LHCN-M2 (cell line): ENCODE measurements at regions not wholly inside any gene's neighbourhood (a gene's known extent, or its start where the extent isn't known, plus 50 kb on each side); places are given as distances from the start of the nearest gene placed in this dataset.
"Not testable (repeated sequence)": the region's sequence is repeated elsewhere in the genome, so short reads cannot be mapped to it uniquely, and the experiment has no call there.

Experiments used
- DNase-seq: peaks from one replicate; pipeline ENCODE4 v3.0.0-alpha.2; 2012; ENCODE audit warnings: low read depth

GRCh38 chr5:116971131-116971530 lies 396.5 kb upstream of the SEMA6A start:
- no peak for DNase-seq

GRCh38 chr5:116970318-116970717 lies 395.7 kb upstream of the SEMA6A start:
- DNase-seq: peak; percentile 4

- no peak for DNase-seq
Measured at GRCh38 chr5:116964438-116964837, 389.8 kb upstream of the SEMA6A start.

- no peak for DNase-seq
Measured at GRCh38 chr5:116961021-116961420, 386.4 kb upstream of the SEMA6A start.

GRCh38 chr5:116959843-116960242 lies 385.2 kb upstream of the SEMA6A start:
- DNase-seq: no peak

- no peak for DNase-seq
Measured at GRCh38 chr5:116953251-116953930, 378.8 kb upstream of the SEMA6A start.

GRCh38 chr5:116951219-116951618 lies 376.6 kb upstream of the SEMA6A start:
- DNase-seq: no peak

GRCh38 chr5:116947691-116948528 lies 373.3 kb upstream of the SEMA6A start:
- no peak for DNase-seq

GRCh38 chr5:116945613-116946382 lies 371.2 kb upstream of the SEMA6A start:
- not testable (repeated sequence) for DNase-seq

GRCh38 chr5:116944183-116944582 lies 369.6 kb upstream of the SEMA6A start:
- DNase-seq: no peak

- no peak for DNase-seq
Measured at GRCh38 chr5:116942622-116943021, 368.0 kb upstream of the SEMA6A start.

GRCh38 chr5:116939641-116940040 lies 365.0 kb upstream of the SEMA6A start:
- no peak for DNase-seq

GRCh38 chr5:116938488-116938887 lies 363.9 kb upstream of the SEMA6A start:
- no peak for DNase-seq

GRCh38 chr5:116935561-116936162 lies 361.0 kb upstream of the SEMA6A start:
- no peak for DNase-seq

- no peak for DNase-seq
Measured at GRCh38 chr5:116930616-116931015, 356.0 kb upstream of the SEMA6A start.

- no peak for DNase-seq
Measured at GRCh38 chr5:116923344-116923743, 348.7 kb upstream of the SEMA6A start.

- DNase-seq: no peak
Measured at GRCh38 chr5:116922532-116922931, 347.9 kb upstream of the SEMA6A start.

GRCh38 chr5:116914869-116915504 lies 340.4 kb upstream of the SEMA6A start:
- no peak for DNase-seq

- DNase-seq: no peak
Measured at GRCh38 chr5:116912221-116912620, 337.6 kb upstream of the SEMA6A start.

GRCh38 chr5:116911074-116911473 lies 336.5 kb upstream of the SEMA6A start:
- DNase-seq: no peak

- DNase-seq: no peak
Measured at GRCh38 chr5:116908537-116908936, 333.9 kb upstream of the SEMA6A start.
